Osteocyte (in vitro differentiated cells): ENCODE measurements at regions not wholly inside any gene's neighbourhood (a gene's known extent, or its start where the extent isn't known, plus 50 kb on each side); places are given as distances from the start of the nearest gene placed in this dataset.
"Not testable (repeated sequence)": the region's sequence is repeated elsewhere in the genome, so short reads cannot be mapped to it uniquely, and the experiment has no call there.

Source experiments
- DNase-seq: peaks from one replicate; pipeline ENCODE4 v3.0.0; 2021; ENCODE audit warnings: mixed read lengths; ENCODE audit not compliant: unreplicated experiment; ENCODE audit errors: extremely low spot score
- H3K27ac Mint-ChIP-seq: one replicate; pipeline ENCODE4 v1.8.0; 2021; ENCODE audit warnings: mild to moderate bottlenecking, mixed read lengths; ENCODE audit not compliant: unreplicated experiment
- H3K27me3 Mint-ChIP-seq: one replicate; pipeline ENCODE4 v1.8.0; 2021; ENCODE audit warnings: mixed read lengths; ENCODE audit not compliant: unreplicated experiment
- H3K36me3 Mint-ChIP-seq: one replicate; pipeline ENCODE4 v1.8.0; 2021; ENCODE audit warnings: mixed read lengths; ENCODE audit not compliant: unreplicated experiment
- H3K4me1 Mint-ChIP-seq: one replicate; pipeline ENCODE4 v1.8.0; 2021; ENCODE audit warnings: mixed read lengths; ENCODE audit not compliant: unreplicated experiment
- H3K4me3 Mint-ChIP-seq: one replicate; pipeline ENCODE4 v1.8.0; 2021; ENCODE audit warnings: mild to moderate bottlenecking, moderate library complexity, mixed read lengths; ENCODE audit not compliant: unreplicated experiment
- H3K9me3 Mint-ChIP-seq: one replicate; pipeline ENCODE4 v1.8.0; 2021; ENCODE audit warnings: mixed read lengths; ENCODE audit not compliant: unreplicated experiment
- TF ChIP-seq, protein P1 (sequence below): fragments of 200-600 bp; sonication (generic); IDR thresholded peaks from 2 replicates; pipeline ENCODE4 v1.5.0; 2021; ENCODE audit warnings: antibody characterized with exemption, mild to moderate bottlenecking, moderate library complexity

DNA sequence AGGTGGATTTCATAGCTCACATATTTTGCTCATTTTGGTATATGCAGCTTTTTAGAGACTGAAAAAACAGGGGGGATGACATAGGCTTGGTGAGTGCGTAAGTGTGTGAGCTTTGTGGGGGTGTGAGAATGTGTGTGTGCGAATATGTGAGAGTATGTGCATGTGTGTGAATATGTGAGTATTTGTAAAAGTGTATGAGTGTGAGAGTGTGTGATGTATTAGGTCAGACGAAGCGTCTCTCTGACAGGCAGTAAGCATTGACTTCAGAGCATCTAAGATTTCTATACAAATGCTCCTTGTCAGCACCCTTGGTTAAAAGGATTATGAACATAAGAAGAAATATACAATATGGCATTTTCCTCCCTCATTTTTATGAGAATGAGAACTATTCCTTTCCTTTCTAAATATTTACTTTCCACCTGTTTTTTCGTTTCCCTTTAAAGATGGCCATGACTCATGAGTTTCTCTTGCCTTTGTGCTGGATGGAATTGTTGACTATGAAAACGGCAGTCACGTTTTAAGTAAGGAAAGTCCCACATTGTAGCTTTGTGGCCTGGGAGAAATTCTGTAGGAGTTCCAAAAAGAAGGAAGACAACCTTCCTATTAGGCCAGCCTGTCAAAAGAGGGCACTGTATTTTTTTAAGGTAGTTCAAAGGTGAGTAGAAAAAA is 276.4 kb downstream of the FOXL1 start:
- Mint-ChIP-seq H3K27ac (peak overlapping the region; percentile 88), H3K4me3 (no peak overlapping the region), H3K27me3 (no peaks in the 10 kb centered on the region), H3K36me3 (no peaks in the 10 kb centered on the region), H3K9me3 (no peaks in the 10 kb centered on the region), H3K4me1 (peaks cover 27% of the 10 kb centered on the region)
- TF ChIP-seq, protein P1, sequence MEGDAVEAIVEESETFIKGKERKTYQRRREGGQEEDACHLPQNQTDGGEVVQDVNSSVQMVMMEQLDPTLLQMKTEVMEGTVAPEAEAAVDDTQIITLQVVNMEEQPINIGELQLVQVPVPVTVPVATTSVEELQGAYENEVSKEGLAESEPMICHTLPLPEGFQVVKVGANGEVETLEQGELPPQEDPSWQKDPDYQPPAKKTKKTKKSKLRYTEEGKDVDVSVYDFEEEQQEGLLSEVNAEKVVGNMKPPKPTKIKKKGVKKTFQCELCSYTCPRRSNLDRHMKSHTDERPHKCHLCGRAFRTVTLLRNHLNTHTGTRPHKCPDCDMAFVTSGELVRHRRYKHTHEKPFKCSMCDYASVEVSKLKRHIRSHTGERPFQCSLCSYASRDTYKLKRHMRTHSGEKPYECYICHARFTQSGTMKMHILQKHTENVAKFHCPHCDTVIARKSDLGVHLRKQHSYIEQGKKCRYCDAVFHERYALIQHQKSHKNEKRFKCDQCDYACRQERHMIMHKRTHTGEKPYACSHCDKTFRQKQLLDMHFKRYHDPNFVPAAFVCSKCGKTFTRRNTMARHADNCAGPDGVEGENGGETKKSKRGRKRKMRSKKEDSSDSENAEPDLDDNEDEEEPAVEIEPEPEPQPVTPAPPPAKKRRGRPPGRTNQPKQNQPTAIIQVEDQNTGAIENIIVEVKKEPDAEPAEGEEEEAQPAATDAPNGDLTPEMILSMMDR, result no peak
- no peak for DNase-seq

DNA sequence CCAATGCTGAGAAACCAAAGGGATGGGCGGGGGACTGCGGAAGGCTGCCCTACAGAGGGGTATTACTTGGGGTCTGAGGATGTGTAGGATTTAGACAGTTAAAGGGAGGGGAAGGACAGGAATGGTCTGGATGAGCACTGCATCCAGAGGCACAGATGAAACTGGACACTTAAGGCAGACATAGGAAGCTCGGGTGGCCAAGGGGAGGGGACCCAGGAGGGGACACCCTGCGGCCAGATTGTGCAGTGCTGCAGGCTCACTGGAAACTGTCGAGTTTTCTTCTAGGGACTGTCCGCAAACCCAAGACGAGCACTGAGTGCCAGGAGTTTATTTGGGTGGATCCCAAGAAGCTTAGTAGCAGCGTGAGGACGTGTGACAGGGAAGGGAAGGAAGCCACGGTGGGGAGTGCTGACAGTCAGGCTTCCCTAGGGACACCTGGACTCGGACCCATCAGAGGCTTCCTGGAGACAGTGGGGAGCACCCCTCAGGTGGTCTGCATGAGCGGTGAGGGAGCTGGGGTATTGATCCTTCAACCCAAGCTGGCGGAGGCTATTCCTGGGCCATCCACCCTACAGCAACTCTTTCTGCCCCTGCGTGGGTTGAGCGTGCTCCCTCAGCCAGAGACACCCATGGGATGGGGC is 278.7 kb downstream of the FOXL1 start:
- no peaks in the 10 kb centered on the region for H3K9me3 Mint-ChIP-seq
- no peak for DNase-seq
- peaks cover 17% of the 10 kb centered on the region for H3K4me1 Mint-ChIP-seq
- TF ChIP-seq, protein P1, result no peak
- no peak overlapping the region for H3K27ac Mint-ChIP-seq
- H3K4me3 Mint-ChIP-seq, result no peak overlapping the region
- H3K36me3 Mint-ChIP-seq, result no peaks in the 10 kb centered on the region
- no peaks in the 10 kb centered on the region for H3K27me3 Mint-ChIP-seq

DNA sequence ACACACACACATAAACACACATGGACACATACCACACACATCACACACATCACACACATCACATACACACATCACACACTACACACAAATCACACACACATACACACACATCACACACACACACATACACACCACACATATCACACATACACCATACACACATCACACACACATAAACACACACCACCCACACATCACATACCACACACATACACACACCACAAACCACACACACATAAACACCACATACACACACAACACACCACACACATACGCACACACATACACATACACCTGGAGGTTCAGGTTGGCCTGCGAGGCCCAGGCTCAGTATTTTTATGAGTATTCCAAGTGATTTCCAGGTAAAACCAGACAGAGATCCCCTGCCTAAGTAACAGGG is 279.5 kb downstream of the FOXL1 start:
- Mint-ChIP-seq H3K9me3 (no peaks in the 10 kb centered on the region), H3K4me3 (no peak overlapping the region), H3K36me3 (no peaks in the 10 kb centered on the region), H3K27me3 (no peaks in the 10 kb centered on the region), H3K4me1 (peaks cover 17% of the 10 kb centered on the region), H3K27ac (no peak overlapping the region)
- TF ChIP-seq, protein P1, result no peak
- DNase-seq, result no peak

DNA sequence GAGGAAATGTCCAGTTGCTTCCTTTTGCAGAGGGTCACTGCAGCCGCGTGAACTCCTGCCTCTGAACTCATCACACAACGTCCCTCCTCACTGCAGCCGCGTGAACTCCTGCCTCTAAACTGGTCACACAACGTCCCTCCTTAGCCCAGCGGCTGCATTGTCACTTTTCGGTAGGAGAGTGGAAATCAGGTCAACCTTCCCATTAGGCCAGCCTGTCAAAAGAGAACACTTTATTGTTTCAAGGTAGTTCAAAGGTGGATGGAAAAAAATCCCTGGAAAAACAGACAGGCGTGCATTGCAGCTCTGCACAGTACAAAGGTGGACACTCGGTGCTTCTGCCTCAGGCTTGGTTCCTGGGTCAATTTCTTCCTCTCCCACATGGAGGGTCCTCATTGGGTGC is 280.2 kb downstream of the FOXL1 start:
- H3K9me3 Mint-ChIP-seq, result no peaks in the 10 kb centered on the region
- no peaks in the 10 kb centered on the region for H3K36me3 Mint-ChIP-seq
- H3K27me3 Mint-ChIP-seq, result no peaks in the 10 kb centered on the region
- H3K27ac Mint-ChIP-seq, result no peak overlapping the region
- TF ChIP-seq, protein P1, result no peak
- H3K4me1 Mint-ChIP-seq, result peaks cover 19% of the 10 kb centered on the region
- DNase-seq, result no peak
- no peak overlapping the region for H3K4me3 Mint-ChIP-seq

DNA sequence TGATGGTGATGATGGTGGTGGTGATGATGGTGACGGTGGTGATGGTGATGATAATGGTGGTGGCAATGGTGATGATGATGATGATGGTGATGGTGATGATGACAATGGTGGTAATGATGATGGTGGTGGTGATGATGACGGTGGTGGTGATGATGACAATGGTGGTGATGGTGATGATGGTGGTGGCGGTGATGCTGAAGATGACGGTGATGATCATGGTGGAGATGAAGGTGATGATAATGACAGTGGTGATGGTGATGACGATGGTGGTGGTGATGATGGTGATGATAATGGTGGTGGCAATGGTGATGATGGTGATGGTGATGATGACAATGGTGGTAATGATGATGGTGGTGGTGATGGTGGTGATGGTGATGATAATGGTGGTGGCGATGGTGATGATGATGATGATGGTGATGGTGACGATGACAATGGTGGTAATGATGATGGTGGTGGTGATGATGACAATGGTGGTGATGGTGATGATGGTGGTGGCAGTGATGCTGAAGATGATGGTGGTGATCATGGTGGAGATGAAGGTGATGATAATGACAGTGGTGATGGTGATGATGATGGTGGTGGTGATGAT is 283.0 kb downstream of the FOXL1 start:
- not testable (repeated sequence) for H3K4me3 Mint-ChIP-seq, H3K9me3 Mint-ChIP-seq, DNase-seq, H3K27me3 Mint-ChIP-seq, H3K36me3 Mint-ChIP-seq, H3K27ac Mint-ChIP-seq
- H3K4me1 Mint-ChIP-seq, result peaks cover 18% of the 10 kb centered on the region
